CD4-positive, CD25-positive, alpha-beta regulatory T cell (primary cell): ENCODE measurements at regions not wholly inside any gene's neighbourhood (a gene's known extent, or its start where the extent isn't known, plus 50 kb on each side); places are given as distances from the start of the nearest gene placed in this dataset.

Experiments
- ATAC-seq, 2 donors: fragments of 150-1000 bp; cut with Tn5 transposase; one replicate each; pipeline ENCODE4 v1.10.0; 2021; ENCODE audit warnings: low read depth in 2 of 2, moderate number of reproducible peaks in 2 of 2, moderate library complexity in 1 of 2
- DNase-seq, 3 donors: peaks; one replicate each; pipeline versions ENCODE4 v3.0.0 to v3.0.0-alpha.2; 2012 to 2022; ENCODE audit warnings: mixed read lengths in 1 of 3
- H3K27ac ChIP-seq: one replicate; pipeline ENCODE4 v1.7.0; 2013; ENCODE audit warnings: mild to moderate bottlenecking, low read length; ENCODE audit not compliant: insufficient read depth, poor library complexity, severe bottlenecking
- H3K27me3 ChIP-seq: one replicate; pipeline ENCODE4 v1.7.0; 2013; ENCODE audit warnings: low read length; ENCODE audit not compliant: control insufficient read depth, insufficient read depth
- H3K36me3 ChIP-seq: one replicate; pipeline ENCODE4 v1.7.0; 2013; ENCODE audit warnings: mild to moderate bottlenecking, low read length, moderate library complexity; ENCODE audit not compliant: control insufficient read depth, insufficient read depth
- H3K4me1 ChIP-seq: 2 replicates; pipeline ENCODE4 v1.7.0; 2013; ENCODE audit warnings: mild to moderate bottlenecking, low read length; ENCODE audit not compliant: insufficient read depth, control insufficient read depth, poor library complexity, severe bottlenecking
- H3K4me3 ChIP-seq: one replicate; pipeline ENCODE4 v1.7.0; 2013; ENCODE audit warnings: low read depth, mild to moderate bottlenecking, low read length, moderate library complexity
- H3K9me3 ChIP-seq, 2 experiments: 1 replicate in 1 of 2; 2 replicates in 1 of 2; pipeline ENCODE4 v1.7.0; 2013; ENCODE audit warnings: low read length in 2 of 2, mild to moderate bottlenecking in 1 of 2, moderate library complexity in 1 of 2; ENCODE audit not compliant: control insufficient read depth in 2 of 2
- H3K27ac Mint-ChIP-seq, 3 donors: one replicate each; pipeline ENCODE4 v1.8.0; 2020 to 2022; ENCODE audit warnings: mild to moderate bottlenecking in 3 of 3, mixed read lengths in 3 of 3, moderate library complexity in 2 of 3
- H3K27me3 Mint-ChIP-seq: one replicate; pipeline ENCODE4 v1.8.0; 2022; ENCODE audit warnings: mild to moderate bottlenecking, mixed read lengths
- H3K36me3 Mint-ChIP-seq: one replicate; pipeline ENCODE4 v1.8.0; 2020; ENCODE audit warnings: mixed read lengths
- H3K4me1 Mint-ChIP-seq, 4 donors: one replicate each; pipeline ENCODE4 v1.8.0; 2020 to 2022; ENCODE audit warnings: mixed read lengths in 4 of 4, mild to moderate bottlenecking in 1 of 4
- H3K4me3 Mint-ChIP-seq, 4 donors: one replicate each; pipeline ENCODE4 v1.8.0; 2020 to 2022; ENCODE audit warnings: mild to moderate bottlenecking in 4 of 4, mixed read lengths in 4 of 4, moderate library complexity in 3 of 4
- H3K9me3 Mint-ChIP-seq, 7 donors: one replicate each; pipeline ENCODE4 v1.8.0; 2020 to 2022; ENCODE audit warnings: mixed read lengths in 7 of 7, mild to moderate bottlenecking in 3 of 7, moderate library complexity in 2 of 7

DNA sequence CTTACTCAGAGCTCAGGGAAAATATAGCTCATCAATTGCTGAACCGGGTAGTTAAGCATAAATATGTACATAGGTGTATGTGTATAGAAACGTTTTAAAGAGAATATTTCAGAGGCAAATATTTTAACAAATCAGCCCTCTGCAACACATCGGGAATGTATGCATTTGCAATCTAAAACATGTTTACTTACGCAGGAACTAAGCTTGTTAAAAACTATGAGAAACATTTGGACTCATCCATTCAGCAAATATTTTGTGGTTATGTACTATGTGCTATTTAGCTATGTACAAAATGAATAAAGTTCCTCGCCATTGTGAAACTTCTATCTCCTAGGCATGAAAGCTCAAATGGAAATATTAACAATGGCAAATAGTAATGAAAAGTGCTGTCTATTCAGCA is 469.9 kb downstream of the ARHGEF28 start:
- H3K36me3 Mint-ChIP-seq: no peaks in the 10 kb centered on the region
- Histone ChIP-seq H3K4me1 (no peaks in the 10 kb centered on the region), H3K27ac (no peak overlapping the region), H3K27me3 (no peaks in the 10 kb centered on the region), H3K9me3 (peaks cover 4 to 6% of the 10 kb centered on the region in 2 experiments), H3K4me3 (no peak overlapping the region), H3K36me3 (no peaks in the 10 kb centered on the region)
- no peak for DNase-seq
- peaks cover 0 to 7% (median 1%) of the 10 kb centered on the region in 7 donors for H3K9me3 Mint-ChIP-seq
- no peak for ATAC-seq
- no peaks in the 10 kb centered on the region for H3K27me3 Mint-ChIP-seq
- no peak overlapping the region for H3K27ac Mint-ChIP-seq
- H3K4me3 Mint-ChIP-seq: no peak overlapping the region
- H3K4me1 Mint-ChIP-seq: no peaks in the 10 kb centered on the region

DNA sequence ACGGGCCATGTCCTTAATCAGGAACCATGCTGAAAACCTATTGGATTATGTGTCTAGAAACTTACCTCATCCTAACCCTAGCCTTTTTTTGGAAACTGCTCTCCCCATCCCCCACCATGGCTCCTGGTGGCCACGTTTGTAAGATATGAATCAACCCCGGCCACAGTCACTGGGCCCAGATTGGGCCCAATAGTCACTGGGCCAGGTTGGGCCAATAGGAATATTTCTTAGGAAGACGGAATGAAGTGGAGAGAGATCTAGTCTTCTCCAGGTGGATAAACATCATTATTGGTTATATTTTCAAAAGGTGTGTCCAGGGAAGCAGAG is 468.7 kb downstream of the ARHGEF28 start:
- ATAC-seq (no peak), DNase-seq (no peak)
- H3K9me3 Mint-ChIP-seq: peaks cover 0 to 6% (median 1%) of the 10 kb centered on the region in 7 donors
- no peaks in the 10 kb centered on the region for H3K27me3 ChIP-seq
- H3K4me1 ChIP-seq: no peaks in the 10 kb centered on the region
- no peaks in the 10 kb centered on the region for H3K4me1 Mint-ChIP-seq
- no peak overlapping the region for H3K27ac Mint-ChIP-seq
- H3K4me3 ChIP-seq: no peak overlapping the region
- no peaks in the 10 kb centered on the region for H3K36me3 ChIP-seq
- no peak overlapping the region for H3K4me3 Mint-ChIP-seq
- H3K27me3 Mint-ChIP-seq: no peaks in the 10 kb centered on the region
- no peaks in the 10 kb centered on the region for H3K36me3 Mint-ChIP-seq
- peaks cover 4% of the 10 kb centered on the region in 2 experiments for H3K9me3 ChIP-seq
- no peak overlapping the region for H3K27ac ChIP-seq

DNA sequence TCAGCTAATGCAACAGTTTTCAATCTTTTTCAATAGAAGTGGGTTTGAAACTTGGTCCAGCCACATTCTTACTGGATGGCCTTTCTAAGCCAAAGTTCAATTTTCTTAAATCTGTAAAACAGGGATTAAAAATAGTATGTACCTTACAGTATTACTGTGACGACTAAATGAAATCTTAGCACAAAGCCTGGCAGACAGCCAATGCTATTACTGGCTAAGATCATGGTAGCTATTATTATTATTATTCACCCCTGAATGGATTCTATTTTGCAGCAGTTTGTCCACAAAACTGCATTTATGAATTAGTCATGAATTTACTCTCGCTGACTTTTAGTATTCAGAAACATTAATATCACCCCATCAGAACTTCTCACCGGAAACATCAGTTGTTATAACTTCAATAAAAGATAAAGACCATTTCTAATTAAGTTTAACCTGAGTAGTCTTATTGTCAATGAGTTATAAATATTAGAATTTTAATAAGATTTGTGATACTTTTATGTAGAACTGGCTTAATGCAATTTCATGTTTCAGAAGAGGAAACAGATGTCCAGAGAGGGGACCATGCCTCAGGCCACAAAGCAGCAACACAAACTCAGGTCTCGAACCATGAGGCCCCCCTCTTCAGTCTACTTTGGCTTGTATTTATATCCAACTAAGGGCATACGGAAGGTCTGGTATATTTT is 468.2 kb downstream of the ARHGEF28 start:
- H3K36me3 ChIP-seq: no peaks in the 10 kb centered on the region
- H3K27me3 Mint-ChIP-seq: no peaks in the 10 kb centered on the region
- no peak overlapping the region for H3K4me3 ChIP-seq
- H3K27me3 ChIP-seq: no peaks in the 10 kb centered on the region
- H3K9me3 Mint-ChIP-seq: peaks cover 0 to 2% (median 0%) of the 10 kb centered on the region in 7 donors
- no peaks in the 10 kb centered on the region for H3K36me3 Mint-ChIP-seq
- no peaks in the 10 kb centered on the region for H3K4me1 Mint-ChIP-seq
- H3K27ac Mint-ChIP-seq: no peak overlapping the region
- ATAC-seq: no peak
- H3K27ac ChIP-seq: no peak overlapping the region
- DNase-seq: no peak
- H3K4me1 ChIP-seq: no peaks in the 10 kb centered on the region
- peaks cover 0 to 2% of the 10 kb centered on the region in 2 experiments for H3K9me3 ChIP-seq
- no peak overlapping the region for H3K4me3 Mint-ChIP-seq

DNA sequence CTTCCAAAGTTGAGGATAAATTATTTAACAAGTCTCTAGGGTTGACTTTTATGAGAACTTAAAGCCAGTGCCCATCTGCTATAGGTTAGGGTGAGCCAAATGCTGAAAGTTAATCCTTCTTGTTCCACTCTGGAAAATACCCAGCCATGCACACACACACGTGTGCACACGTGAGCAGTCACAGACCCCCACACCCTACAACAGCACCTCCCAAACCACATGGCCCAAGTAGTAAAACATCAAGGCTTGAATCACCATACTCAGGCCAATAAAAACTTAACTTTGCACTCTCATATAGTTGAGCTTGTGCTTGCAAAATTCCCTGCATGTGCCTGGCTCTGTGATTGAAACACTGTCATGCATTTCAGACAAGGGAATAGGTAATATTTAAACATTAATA is 467.6 kb downstream of the ARHGEF28 start:
- Mint-ChIP-seq H3K4me3 (no peak overlapping the region), H3K9me3 (peaks cover 0 to 2% (median 0%) of the 10 kb centered on the region in 7 donors), H3K4me1 (no peaks in the 10 kb centered on the region), H3K27ac (no peak overlapping the region), H3K27me3 (no peaks in the 10 kb centered on the region), H3K36me3 (no peaks in the 10 kb centered on the region)
- no peaks in the 10 kb centered on the region for H3K9me3 ChIP-seq
- no peaks in the 10 kb centered on the region for H3K27me3 ChIP-seq
- H3K4me1 ChIP-seq: no peaks in the 10 kb centered on the region
- no peaks in the 10 kb centered on the region for H3K36me3 ChIP-seq
- DNase-seq (no peak), ATAC-seq (no peak)
- H3K27ac ChIP-seq: no peak overlapping the region
- H3K4me3 ChIP-seq: no peak overlapping the region

DNA sequence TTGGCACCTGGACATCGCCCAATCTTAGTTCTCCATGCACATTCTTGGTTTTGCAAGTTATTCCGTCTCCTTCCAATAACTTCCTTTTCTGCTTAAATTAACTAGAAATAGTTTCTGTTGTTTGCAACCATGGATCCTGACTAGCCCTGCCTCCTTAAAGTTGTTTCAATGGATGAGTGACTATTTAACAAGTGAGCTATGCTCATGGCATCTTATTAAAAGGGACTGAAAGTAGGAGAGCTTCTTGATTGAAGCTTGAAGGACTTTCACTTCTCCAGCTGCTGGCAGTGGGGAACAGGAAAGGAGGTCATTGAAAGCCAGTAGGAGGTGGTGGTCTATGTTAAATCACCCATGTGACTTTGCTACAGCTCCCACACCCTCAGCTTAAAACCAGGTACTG is 466.8 kb downstream of the ARHGEF28 start:
- no peaks in the 10 kb centered on the region for H3K36me3 Mint-ChIP-seq
- no peaks in the 10 kb centered on the region for H3K27me3 ChIP-seq
- no peak overlapping the region for H3K27ac ChIP-seq
- no peak overlapping the region for H3K4me3 ChIP-seq
- no peaks in the 10 kb centered on the region for H3K36me3 ChIP-seq
- DNase-seq (no peak), ATAC-seq (no peak)
- H3K9me3 Mint-ChIP-seq: peaks cover 0 to 2% (median 0%) of the 10 kb centered on the region in 7 donors
- H3K27ac Mint-ChIP-seq: no peak overlapping the region
- H3K4me1 ChIP-seq: no peaks in the 10 kb centered on the region
- H3K4me1 Mint-ChIP-seq: no peaks in the 10 kb centered on the region
- no peak overlapping the region for H3K4me3 Mint-ChIP-seq
- H3K27me3 Mint-ChIP-seq: no peaks in the 10 kb centered on the region
- no peaks in the 10 kb centered on the region for H3K9me3 ChIP-seq

DNA sequence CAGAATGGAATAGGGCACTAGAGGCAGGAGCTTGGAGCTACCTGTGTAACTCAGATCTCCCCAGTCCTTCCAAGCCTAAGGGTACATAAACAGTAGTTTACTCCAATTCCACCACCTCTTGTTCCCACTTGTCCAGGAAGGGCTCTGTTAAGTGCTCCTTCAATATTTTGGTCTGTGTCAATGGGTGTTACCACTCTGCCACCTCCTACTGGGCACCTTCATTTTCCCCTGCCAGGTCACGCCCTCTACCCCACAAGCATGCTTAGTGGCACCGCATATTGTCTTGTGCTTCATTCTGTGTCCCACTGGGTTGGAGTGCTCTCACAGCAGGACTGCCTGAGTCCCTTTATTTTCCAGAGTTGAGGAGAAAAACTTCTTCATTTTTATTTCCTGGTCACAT is 459.8 kb downstream of the ARHGEF28 start:
- Histone ChIP-seq H3K27me3 (peaks cover 2% of the 10 kb centered on the region), H3K27ac (no peak overlapping the region), H3K4me1 (no peaks in the 10 kb centered on the region), H3K36me3 (no peaks in the 10 kb centered on the region), H3K9me3 (no peaks in the 10 kb centered on the region), H3K4me3 (no peak overlapping the region)
- no peaks in the 10 kb centered on the region for H3K4me1 Mint-ChIP-seq
- H3K9me3 Mint-ChIP-seq: peaks cover 0 to 3% (median 0%) of the 10 kb centered on the region in 7 donors
- H3K36me3 Mint-ChIP-seq: no peaks in the 10 kb centered on the region
- H3K4me3 Mint-ChIP-seq: no peak overlapping the region
- DNase-seq (no peak), ATAC-seq (no peak)
- H3K27ac Mint-ChIP-seq: no peak overlapping the region
- peaks cover 5% of the 10 kb centered on the region for H3K27me3 Mint-ChIP-seq

DNA sequence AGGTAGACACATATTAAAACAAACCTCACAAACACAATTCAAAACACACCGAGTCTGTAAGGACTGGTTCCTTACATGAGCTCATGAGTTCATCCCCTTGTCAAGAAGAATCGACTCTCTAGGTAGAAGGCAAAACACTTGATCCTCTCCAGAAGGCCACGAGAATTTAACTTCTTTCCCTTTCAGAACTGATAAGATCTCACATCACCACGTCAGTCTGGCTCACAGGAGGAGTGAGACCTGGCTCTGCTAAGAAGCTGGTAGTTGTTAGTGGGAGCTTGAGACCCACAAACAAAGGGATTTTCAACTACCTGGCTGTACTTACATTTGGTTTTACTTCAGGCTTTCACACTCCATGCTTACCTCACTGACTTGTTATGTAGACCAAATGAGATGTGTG is 459.2 kb downstream of the ARHGEF28 start:
- Mint-ChIP-seq H3K27me3 (peaks cover 5% of the 10 kb centered on the region), H3K4me3 (no peak overlapping the region), H3K9me3 (peaks cover 0 to 3% (median 0%) of the 10 kb centered on the region in 7 donors), H3K4me1 (no peaks in the 10 kb centered on the region), H3K36me3 (no peaks in the 10 kb centered on the region), H3K27ac (no peak overlapping the region)
- no peak for ATAC-seq
- Histone ChIP-seq H3K27ac (no peak overlapping the region), H3K27me3 (peaks cover 2% of the 10 kb centered on the region), H3K4me3 (no peak overlapping the region), H3K9me3 (no peaks in the 10 kb centered on the region), H3K4me1 (no peaks in the 10 kb centered on the region), H3K36me3 (no peaks in the 10 kb centered on the region)
- DNase-seq: no peak

DNA sequence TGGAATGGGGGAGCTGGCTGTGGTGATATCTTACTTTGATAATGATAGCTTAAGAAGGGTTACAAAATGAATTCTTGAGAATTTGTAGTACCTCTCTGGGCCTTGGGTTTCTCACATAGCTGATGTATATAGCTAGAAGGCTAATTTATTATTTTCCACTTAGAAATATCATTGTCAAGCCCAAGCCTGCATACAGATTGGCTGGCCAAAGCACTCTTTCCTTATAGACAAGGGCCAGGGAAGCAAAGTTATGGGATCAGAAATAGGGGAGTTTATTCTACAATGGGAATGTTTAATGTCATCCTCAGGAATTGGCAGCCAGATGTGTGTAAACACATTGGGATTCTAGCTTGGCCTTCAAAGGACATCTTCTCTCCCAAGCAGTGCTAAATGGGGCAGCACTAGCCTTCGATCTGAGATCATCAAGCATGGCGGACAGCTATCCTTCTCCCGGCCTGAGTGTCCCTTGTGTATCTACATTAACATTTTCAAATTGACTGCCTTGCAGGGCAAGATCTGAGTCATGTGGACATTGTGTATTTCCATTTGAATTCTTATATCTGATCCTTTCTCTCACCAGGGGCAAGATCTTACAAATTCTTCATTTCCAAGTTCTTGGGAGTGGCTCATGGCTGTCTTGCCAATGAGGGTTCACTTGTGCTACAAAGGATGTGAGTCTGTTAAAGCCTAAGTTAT is 457.2 kb downstream of the ARHGEF28 start:
- Mint-ChIP-seq H3K36me3 (no peaks in the 10 kb centered on the region), H3K27me3 (peaks cover 5% of the 10 kb centered on the region), H3K9me3 (peaks cover 0 to 3% (median 0%) of the 10 kb centered on the region in 7 donors), H3K4me1 (no peaks in the 10 kb centered on the region), H3K4me3 (no peak overlapping the region), H3K27ac (no peak overlapping the region)
- Histone ChIP-seq H3K4me1 (no peaks in the 10 kb centered on the region), H3K9me3 (no peaks in the 10 kb centered on the region), H3K4me3 (no peak overlapping the region), H3K27ac (no peak overlapping the region), H3K27me3 (peaks cover 2% of the 10 kb centered on the region), H3K36me3 (no peaks in the 10 kb centered on the region)
- ATAC-seq (no peak), DNase-seq (no peak)
